ENCODE measurements at regions not wholly inside any gene's neighbourhood (a gene's known extent, or its start where the extent isn't known, plus 50 kb on each side); places are given as distances from the start of the nearest gene placed in this dataset.

- no peak overlapping the region for H3K27ac ChIP-seq (ENCODE audit: low read length)
- ATAC-seq (peak in 1 of 2 donors; percentile 47), DNase-seq (no peak)
- no peak overlapping the region for H3K4me3 ChIP-seq (ENCODE audit: low read length)
- no peaks in the 10 kb centered on the region for H3K9me3 ChIP-seq (ENCODE audit: control insufficient read depth, low read length)
- WGBS: 59% methylated on average over 9 of the region's 9 CpGs
- no peaks in the 10 kb centered on the region for H3K27me3 ChIP-seq (ENCODE audit: control insufficient read depth, insufficient read depth)
- intact Hi-C loops (cut with DNase I): no loop called here
- H3K4me1 ChIP-seq (ENCODE audit: control insufficient read depth, insufficient read depth, low read length): no peaks in the 10 kb centered on the region
These were observed 176.7 kb upstream of the FAT1 start for GRCh38 chr4:186900232-186900900.

GRCh38 chr4:186900984-186901383 is 177.3 kb upstream of the FAT1 start:
- ATAC-seq (no peak), DNase-seq (no peak)
- Histone ChIP-seq H3K27me3 (ENCODE audit: control insufficient read depth, insufficient read depth) (no peaks in the 10 kb centered on the region), H3K4me1 (ENCODE audit: control insufficient read depth, insufficient read depth, low read length) (no peaks in the 10 kb centered on the region), H3K4me3 (ENCODE audit: low read length) (no peak overlapping the region), H3K9me3 (ENCODE audit: control insufficient read depth, low read length) (no peaks in the 10 kb centered on the region), H3K27ac (ENCODE audit: low read length) (no peak overlapping the region)
- 71% methylated on average over 3 of the region's 3 CpGs for WGBS
- intact Hi-C loops (cut with DNase I): no loop called here

GRCh38 chr4:186901850-186902249 is 178.2 kb upstream of the FAT1 start:
- no peaks in the 10 kb centered on the region for H3K4me1 ChIP-seq (ENCODE audit: control insufficient read depth, insufficient read depth, low read length)
- WGBS: 92% methylated on average over 3 of the region's 3 CpGs
- no peak overlapping the region for H3K4me3 ChIP-seq (ENCODE audit: low read length)
- no peaks in the 10 kb centered on the region for H3K9me3 ChIP-seq (ENCODE audit: control insufficient read depth, low read length)
- ATAC-seq (no peak), DNase-seq (no peak)
- no peaks in the 10 kb centered on the region for H3K27me3 ChIP-seq (ENCODE audit: control insufficient read depth, insufficient read depth)
- intact Hi-C loops (cut with DNase I): no loop called here
- H3K27ac ChIP-seq (ENCODE audit: low read length): no peak overlapping the region

GRCh38 chr4:186902361-186902760 is 178.7 kb upstream of the FAT1 start:
- no peak overlapping the region for H3K27ac ChIP-seq (ENCODE audit: low read length)
- intact Hi-C loops (cut with DNase I): no loop called here
- no peaks in the 10 kb centered on the region for H3K9me3 ChIP-seq (ENCODE audit: control insufficient read depth, low read length)
- 52% methylated on average over 4 of the region's 4 CpGs for whole genome bisulfite sequencing
- no peak for DNase-seq
- no peaks in the 10 kb centered on the region for H3K4me1 ChIP-seq (ENCODE audit: control insufficient read depth, insufficient read depth, low read length)
- no peak overlapping the region for H3K4me3 ChIP-seq (ENCODE audit: low read length)
- no peaks in the 10 kb centered on the region for H3K27me3 ChIP-seq (ENCODE audit: control insufficient read depth, insufficient read depth)
- no peak for ATAC-seq

- DNase-seq (no peak), ATAC-seq (peak; percentile 29 to 36)
- H3K4me3 ChIP-seq (ENCODE audit: low read length): no peak overlapping the region
- no peaks in the 10 kb centered on the region for H3K4me1 ChIP-seq (ENCODE audit: control insufficient read depth, insufficient read depth, low read length)
- WGBS: 59% methylated on average over 2 of the region's 2 CpGs
- H3K9me3 ChIP-seq (ENCODE audit: control insufficient read depth, low read length): no peaks in the 10 kb centered on the region
- no peak overlapping the region for H3K27ac ChIP-seq (ENCODE audit: low read length)
- intact Hi-C loops (cut with DNase I): no loop called here
- no peaks in the 10 kb centered on the region for H3K27me3 ChIP-seq (ENCODE audit: control insufficient read depth, insufficient read depth)
These were observed 180.4 kb upstream of the FAT1 start for GRCh38 chr4:186904101-186904500.

- intact Hi-C loops (cut with DNase I): no loop called here
- Histone ChIP-seq H3K9me3 (ENCODE audit: control insufficient read depth, low read length) (no peaks in the 10 kb centered on the region), H3K27ac (ENCODE audit: low read length) (no peak overlapping the region), H3K27me3 (ENCODE audit: control insufficient read depth, insufficient read depth) (no peaks in the 10 kb centered on the region), H3K4me1 (ENCODE audit: control insufficient read depth, insufficient read depth, low read length) (no peaks in the 10 kb centered on the region), H3K4me3 (ENCODE audit: low read length) (no peak overlapping the region)
- ATAC-seq (no peak), DNase-seq (no peak)
- 94% methylated on average over 12 of the region's 12 CpGs for WGBS
These were observed 183.1 kb upstream of the FAT1 start for GRCh38 chr4:186906722-186907121.

GRCh38 chr4:186910385-186910784 is 186.7 kb upstream of the FAT1 start:
- WGBS: 84% methylated on average over 1 of the region's 1 CpG
- H3K27me3 ChIP-seq (ENCODE audit: control insufficient read depth, insufficient read depth): no peaks in the 10 kb centered on the region
- H3K27ac ChIP-seq (ENCODE audit: low read length): no peak overlapping the region
- H3K9me3 ChIP-seq (ENCODE audit: control insufficient read depth, low read length): no peaks in the 10 kb centered on the region
- intact Hi-C loops (cut with DNase I): no loop called here
- ATAC-seq (no peak), DNase-seq (no peak)
- H3K4me3 ChIP-seq (ENCODE audit: low read length): no peak overlapping the region
- H3K4me1 ChIP-seq (ENCODE audit: control insufficient read depth, insufficient read depth, low read length): no peaks in the 10 kb centered on the region

- Histone ChIP-seq H3K27ac (ENCODE audit: low read length) (no peak overlapping the region), H3K9me3 (ENCODE audit: control insufficient read depth, low read length) (no peaks in the 10 kb centered on the region), H3K4me1 (ENCODE audit: control insufficient read depth, insufficient read depth, low read length) (no peaks in the 10 kb centered on the region), H3K27me3 (ENCODE audit: control insufficient read depth, insufficient read depth) (no peaks in the 10 kb centered on the region), H3K4me3 (ENCODE audit: low read length) (no peak overlapping the region)
- no peak for DNase-seq
- WGBS: 72% methylated on average over 9 of the region's 9 CpGs
- intact Hi-C loops (cut with DNase I): no loop called here
- ATAC-seq: no peak
These were observed 188.9 kb upstream of the FAT1 start for GRCh38 chr4:186912606-186913005.

- H3K27me3 ChIP-seq (ENCODE audit: control insufficient read depth, insufficient read depth): no peaks in the 10 kb centered on the region
- WGBS: 81% methylated on average over 4 of the region's 4 CpGs
- intact Hi-C loops (cut with DNase I): no loop called here
These were observed 192.2 kb upstream of the FAT1 start for GRCh38 chr4:186915816-186916215.

GRCh38 chr4:186917136-186917535 is 193.5 kb upstream of the FAT1 start:
- intact Hi-C loops (cut with DNase I): no loop called here
- no peaks in the 10 kb centered on the region for H3K9me3 ChIP-seq (ENCODE audit: control insufficient read depth, low read length)
- DNase-seq (no peak), ATAC-seq (no peak)
- H3K4me3 ChIP-seq (ENCODE audit: low read length): no peak overlapping the region
- H3K27ac ChIP-seq (ENCODE audit: low read length): no peak overlapping the region
- H3K27me3 ChIP-seq (ENCODE audit: control insufficient read depth, insufficient read depth): no peaks in the 10 kb centered on the region
- no peaks in the 10 kb centered on the region for H3K4me1 ChIP-seq (ENCODE audit: control insufficient read depth, insufficient read depth, low read length)

More at GRCh38 chr4:186915816-186916215, 192.2 kb upstream of the FAT1 start:
- DNase-seq (no peak), ATAC-seq (no peak)
- Histone ChIP-seq H3K4me1 (ENCODE audit: control insufficient read depth, insufficient read depth, low read length) (no peaks in the 10 kb centered on the region), H3K4me3 (ENCODE audit: low read length) (no peak overlapping the region), H3K27ac (ENCODE audit: low read length) (no peak overlapping the region), H3K9me3 (ENCODE audit: control insufficient read depth, low read length) (no peaks in the 10 kb centered on the region)

GRCh38 chr4:186918466-186918865 is 194.8 kb upstream of the FAT1 start:
- WGBS: 74% methylated on average over 3 of the region's 3 CpGs
- DNase-seq: no peak
- intact Hi-C loops (cut with DNase I): no loop called here
- Histone ChIP-seq H3K27ac (ENCODE audit: low read length) (no peak overlapping the region), H3K9me3 (ENCODE audit: control insufficient read depth, low read length) (no peaks in the 10 kb centered on the region), H3K4me1 (ENCODE audit: control insufficient read depth, insufficient read depth, low read length) (no peaks in the 10 kb centered on the region), H3K4me3 (ENCODE audit: low read length) (no peak overlapping the region), H3K27me3 (ENCODE audit: control insufficient read depth, insufficient read depth) (no peaks in the 10 kb centered on the region)
- ATAC-seq: no peak

GRCh38 chr4:186919340-186919739 is 195.7 kb upstream of the FAT1 start:
- no peak for DNase-seq
- Histone ChIP-seq H3K9me3 (ENCODE audit: control insufficient read depth, low read length) (no peaks in the 10 kb centered on the region), H3K4me3 (ENCODE audit: low read length) (no peak overlapping the region), H3K27ac (ENCODE audit: low read length) (no peak overlapping the region), H3K4me1 (ENCODE audit: control insufficient read depth, insufficient read depth, low read length) (no peaks in the 10 kb centered on the region), H3K27me3 (ENCODE audit: control insufficient read depth, insufficient read depth) (no peaks in the 10 kb centered on the region)
- intact Hi-C loops (cut with DNase I): no loop called here
- no peak for ATAC-seq
- 95% methylated on average over 16 of the region's 16 CpGs for WGBS

All from right cardiac atrium (tissue), 5 donors.